Activated CD4-positive, alpha-beta T cell treated with anti-CD3 and anti-CD28 coated beads, Interleukin-2, amount 10 ng/mL, durations not matched to agents 7 days and 5 days (primary cell): ENCODE measurements at regions not wholly inside any gene's neighbourhood (a gene's known extent, or its start where the extent isn't known, plus 50 kb on each side); places are given as distances from the start of the nearest gene placed in this dataset.

Experiments
- CTCF ChIA-PET: fragments of 350-600 bp; sonication (Branson Sonifier 250); formaldehyde crosslinking; loops from one replicate; lab custom pipeline; 2021; ENCODE audit warnings: antibody characterized with exemption; lab: Charles Lee
- POLR2A ChIA-PET: fragments of 350-600 bp; sonication (Branson Sonifier 250); formaldehyde crosslinking; loops from one replicate; lab custom pipeline; 2021; ENCODE audit warnings: antibody characterized with exemption; lab: Charles Lee
- DNase-seq: peaks from one replicate; pipeline ENCODE4 v3.0.0-alpha.2; 2020
- H3K27ac Mint-ChIP-seq: one replicate; pipeline ENCODE4 v1.8.0; 2021; ENCODE audit warnings: mild to moderate bottlenecking, moderate library complexity, mixed read lengths
- H3K27me3 Mint-ChIP-seq: one replicate; pipeline ENCODE4 v1.8.0; 2021; ENCODE audit warnings: mixed read lengths
- H3K36me3 Mint-ChIP-seq: one replicate; pipeline ENCODE4 v1.8.0; 2021; ENCODE audit warnings: low read depth, mixed read lengths
- H3K4me1 Mint-ChIP-seq: one replicate; pipeline ENCODE4 v1.8.0; 2021; ENCODE audit warnings: mixed read lengths
- H3K4me3 Mint-ChIP-seq: one replicate; pipeline ENCODE4 v1.8.0; 2021; ENCODE audit warnings: mild to moderate bottlenecking, moderate library complexity, mixed read lengths
- H3K9me3 Mint-ChIP-seq: one replicate; pipeline ENCODE4 v1.8.0; 2021; ENCODE audit warnings: mixed read lengths

DNA sequence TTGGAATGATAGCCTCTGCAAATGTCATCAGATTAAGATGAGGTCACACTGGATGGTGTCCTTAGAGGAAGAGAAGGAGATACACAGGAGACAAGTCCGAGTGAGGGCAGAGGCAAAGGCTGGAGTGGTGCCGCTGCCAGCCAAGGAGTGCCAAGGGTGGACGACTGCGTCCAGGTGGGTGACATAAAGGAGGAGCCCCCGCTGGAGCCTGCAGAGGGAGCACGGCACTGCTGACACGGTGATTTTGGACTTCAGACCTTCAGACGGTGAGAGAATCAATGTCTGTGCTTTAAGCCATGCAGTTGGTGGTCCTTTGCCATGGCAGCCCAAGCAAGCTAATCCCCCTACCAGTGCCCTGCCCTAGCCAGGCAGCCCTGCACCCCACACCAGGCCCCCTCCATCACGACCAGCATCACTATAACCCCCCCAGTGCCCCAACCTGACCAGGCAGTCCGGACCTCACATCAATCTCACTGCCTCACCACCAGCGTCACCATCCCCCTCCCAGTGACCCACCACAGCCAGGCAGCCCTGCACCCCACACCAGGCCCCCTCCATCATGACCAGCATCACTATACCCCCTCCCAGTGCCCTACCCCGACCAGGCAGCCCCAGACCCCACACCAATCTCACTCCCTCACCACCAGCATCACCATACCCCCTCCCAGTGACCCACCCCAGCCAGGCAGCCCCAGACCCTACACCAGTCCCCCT is 130.0 kb downstream of the HMX1 start:
- no peak overlapping the region for H3K4me3 Mint-ChIP-seq
- H3K9me3 Mint-ChIP-seq, result peaks cover 6% of the 10 kb centered on the region
- H3K27ac Mint-ChIP-seq, result no peak overlapping the region
- DNase-seq, result no peak
- ChIA-PET POLR2A (no interaction called here), CTCF (no interaction called here)
- H3K36me3 Mint-ChIP-seq, result no peaks in the 10 kb centered on the region
- H3K4me1 Mint-ChIP-seq, result no peaks in the 10 kb centered on the region
- no peaks in the 10 kb centered on the region for H3K27me3 Mint-ChIP-seq

DNA sequence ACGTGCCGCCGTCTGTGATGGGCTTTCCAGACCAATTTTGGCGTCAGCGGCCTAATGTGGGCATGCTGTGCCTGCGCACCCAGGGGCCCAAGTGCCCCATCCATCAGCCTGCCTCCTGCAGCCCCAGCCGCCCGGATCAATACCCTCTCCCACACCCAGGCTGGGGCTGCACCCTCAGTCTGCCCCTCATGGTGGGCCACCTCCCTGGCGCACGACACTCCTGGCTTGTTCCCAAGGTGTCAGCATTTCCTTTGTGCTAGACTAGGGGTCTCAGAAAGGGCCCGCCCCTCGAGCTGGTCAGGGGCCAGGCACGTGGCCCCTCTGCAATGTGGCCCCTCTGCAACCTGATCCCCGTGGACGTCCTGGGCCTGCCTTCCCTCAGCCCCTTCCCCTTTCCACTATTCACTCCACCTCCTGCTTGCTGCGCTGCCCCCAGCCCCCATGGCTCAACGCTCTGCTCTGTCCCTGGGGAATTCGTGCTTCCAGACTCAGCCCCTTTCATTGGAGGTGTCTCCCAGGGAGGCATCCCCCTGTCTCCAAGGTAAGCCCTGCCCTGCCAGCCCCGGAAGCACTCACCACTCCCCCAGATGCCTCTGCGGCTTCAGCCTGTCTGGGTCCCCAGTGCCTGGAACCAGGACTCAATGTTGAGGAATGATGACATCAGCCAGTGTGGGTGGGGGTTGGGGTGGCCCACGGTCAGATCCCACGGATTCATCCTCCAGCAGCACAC is 130.8 kb downstream of the HMX1 start:
- no peak overlapping the region for H3K4me3 Mint-ChIP-seq
- H3K27ac Mint-ChIP-seq, result no peak overlapping the region
- no peaks in the 10 kb centered on the region for H3K36me3 Mint-ChIP-seq
- ChIA-PET CTCF (no interaction called here), POLR2A (no interaction called here)
- H3K4me1 Mint-ChIP-seq, result no peaks in the 10 kb centered on the region
- H3K27me3 Mint-ChIP-seq, result no peaks in the 10 kb centered on the region
- no peak for DNase-seq
- H3K9me3 Mint-ChIP-seq, result no peaks in the 10 kb centered on the region

DNA sequence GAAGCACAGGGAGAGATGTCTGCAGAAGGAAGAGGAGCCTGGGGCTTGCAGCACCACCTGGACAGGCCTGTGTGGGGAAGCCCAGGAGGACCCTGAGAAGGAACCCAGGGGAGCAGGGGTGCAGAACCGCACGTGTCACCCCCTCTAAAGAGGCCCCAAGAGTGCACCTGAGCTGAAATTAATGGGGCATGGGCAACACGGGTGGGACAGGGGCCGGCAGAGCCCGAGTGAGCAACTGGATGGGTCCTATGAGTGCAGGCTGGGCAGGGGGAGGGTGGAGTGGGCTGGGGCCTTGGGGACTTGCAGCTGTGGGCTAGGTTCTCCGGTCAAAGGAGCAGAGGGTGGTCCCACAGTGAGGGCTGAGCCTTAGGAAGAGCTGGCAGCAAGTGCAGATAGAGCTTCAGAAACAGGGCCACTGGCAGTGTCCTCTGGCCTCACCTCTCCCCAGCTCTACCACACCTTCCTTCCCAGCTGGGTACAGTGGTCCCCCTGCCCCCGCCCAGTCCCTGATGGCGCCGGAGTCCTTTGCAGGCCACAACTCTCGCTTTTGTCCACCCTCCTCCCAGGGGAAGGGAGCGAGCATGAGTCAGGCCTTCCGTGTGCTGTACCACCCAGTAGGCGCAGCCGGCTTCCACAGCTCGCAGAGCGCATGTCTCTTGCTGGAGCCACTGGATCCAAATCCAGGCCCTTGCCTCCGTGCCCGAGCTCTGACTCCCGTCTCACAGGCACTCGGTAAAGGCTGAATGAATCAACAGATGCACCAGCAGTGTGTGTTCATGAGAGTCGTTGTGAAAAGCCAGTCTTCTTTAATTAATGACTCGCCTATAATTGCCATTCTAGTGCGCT is 131.6 kb downstream of the HMX1 start:
- CTCF ChIA-PET, result no interaction called here
- Mint-ChIP-seq H3K27me3 (no peaks in the 10 kb centered on the region), H3K4me3 (no peak overlapping the region), H3K9me3 (no peaks in the 10 kb centered on the region), H3K36me3 (no peaks in the 10 kb centered on the region), H3K4me1 (no peaks in the 10 kb centered on the region), H3K27ac (no peak overlapping the region)
- POLR2A ChIA-PET, result no interaction called here
- no peak for DNase-seq

DNA sequence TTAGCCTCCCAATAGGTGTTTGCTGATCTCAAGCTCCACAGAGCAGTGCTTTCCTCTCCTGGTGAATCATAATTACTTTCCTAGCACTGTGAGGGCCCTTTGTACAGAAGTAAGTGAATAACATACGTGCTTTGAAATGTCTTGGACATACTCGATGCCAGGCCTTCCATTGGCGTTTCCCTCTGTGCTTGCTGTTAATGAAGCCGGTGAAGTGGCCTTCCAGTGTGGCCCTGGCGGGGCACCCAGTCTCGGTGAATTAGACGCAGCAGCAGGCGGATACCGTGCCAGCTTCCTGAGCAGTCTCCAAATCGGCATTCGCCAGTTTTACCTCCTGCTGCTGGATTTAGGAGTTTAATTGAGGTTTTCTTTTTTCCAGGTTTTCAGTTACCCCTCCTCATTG is 132.3 kb downstream of the HMX1 start:
- no peaks in the 10 kb centered on the region for H3K9me3 Mint-ChIP-seq
- CTCF ChIA-PET, result no interaction called here
- no peaks in the 10 kb centered on the region for H3K36me3 Mint-ChIP-seq
- no peaks in the 10 kb centered on the region for H3K27me3 Mint-ChIP-seq
- no peak overlapping the region for H3K27ac Mint-ChIP-seq
- H3K4me3 Mint-ChIP-seq, result no peak overlapping the region
- H3K4me1 Mint-ChIP-seq, result no peaks in the 10 kb centered on the region
- DNase-seq, result no peak
- POLR2A ChIA-PET, result no interaction called here

DNA sequence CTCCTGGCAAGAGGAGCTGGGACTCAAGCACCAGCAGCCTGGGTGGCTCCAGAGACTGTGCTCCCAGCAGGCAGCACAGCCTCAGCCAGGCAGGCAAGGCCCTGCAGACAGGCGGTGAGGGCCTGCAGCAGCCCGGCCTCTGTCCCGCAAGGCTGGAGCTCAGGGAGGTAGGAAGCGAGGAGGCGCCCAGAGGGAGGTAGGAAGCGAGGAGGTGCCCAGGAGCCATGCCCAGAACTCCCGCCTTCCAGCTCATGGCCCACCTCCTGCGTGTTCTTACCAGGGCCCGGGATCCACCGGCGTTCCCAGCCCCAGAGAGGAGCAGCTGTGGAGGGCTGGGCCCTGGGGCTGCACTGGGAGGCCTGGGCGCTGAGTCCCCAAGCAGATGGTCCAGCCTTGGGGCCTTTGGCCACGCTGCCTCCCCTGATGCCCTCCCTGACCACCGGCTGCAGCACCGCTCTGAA is 133.1 kb downstream of the HMX1 start:
- no peak for DNase-seq
- H3K27me3 Mint-ChIP-seq, result no peaks in the 10 kb centered on the region
- CTCF ChIA-PET, result no interaction called here
- H3K36me3 Mint-ChIP-seq, result no peaks in the 10 kb centered on the region
- POLR2A ChIA-PET, result no interaction called here
- H3K4me1 Mint-ChIP-seq, result no peaks in the 10 kb centered on the region
- no peak overlapping the region for H3K4me3 Mint-ChIP-seq
- H3K27ac Mint-ChIP-seq, result no peak overlapping the region
- H3K9me3 Mint-ChIP-seq, result peaks cover 2% of the 10 kb centered on the region

DNA sequence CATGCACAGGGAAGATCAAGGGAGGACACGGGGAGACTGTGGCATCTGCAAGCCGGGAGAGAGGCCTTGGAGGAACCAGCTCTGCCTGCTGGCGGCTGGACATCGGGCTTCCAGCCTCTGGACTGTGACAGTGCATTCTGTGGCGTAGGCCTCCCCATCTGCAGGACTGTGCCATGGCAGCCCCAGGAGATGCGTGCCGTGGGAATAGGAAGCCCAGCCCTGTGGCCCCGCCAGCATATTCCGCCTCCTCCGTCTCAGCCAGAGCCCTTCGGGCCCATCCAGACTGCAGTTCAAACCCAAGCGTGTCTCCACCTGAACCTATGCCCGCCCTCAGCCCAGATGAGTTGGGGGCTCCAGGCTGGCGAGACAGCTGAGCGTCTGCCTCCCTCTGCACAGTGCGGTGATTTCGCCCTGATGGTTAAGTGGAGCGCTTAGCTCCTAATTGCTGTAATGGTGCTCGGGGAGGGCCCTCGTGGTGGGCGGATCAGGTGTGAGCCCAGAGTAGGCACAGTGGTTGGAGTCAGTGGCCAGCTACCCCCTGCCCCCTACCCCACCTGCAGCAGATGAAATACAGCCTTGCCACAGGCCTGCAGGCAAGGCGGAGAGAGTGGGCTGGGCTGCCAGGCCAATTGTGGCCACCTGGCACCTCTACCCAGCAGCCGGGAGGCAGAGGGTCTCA is 133.9 kb downstream of the HMX1 start:
- Mint-ChIP-seq H3K9me3 (peaks cover 2% of the 10 kb centered on the region), H3K4me3 (no peak overlapping the region), H3K36me3 (no peaks in the 10 kb centered on the region), H3K4me1 (no peaks in the 10 kb centered on the region), H3K27me3 (no peaks in the 10 kb centered on the region), H3K27ac (no peak overlapping the region)
- DNase-seq, result no peak
- POLR2A ChIA-PET, result no interaction called here
- CTCF ChIA-PET, result no interaction called here

DNA sequence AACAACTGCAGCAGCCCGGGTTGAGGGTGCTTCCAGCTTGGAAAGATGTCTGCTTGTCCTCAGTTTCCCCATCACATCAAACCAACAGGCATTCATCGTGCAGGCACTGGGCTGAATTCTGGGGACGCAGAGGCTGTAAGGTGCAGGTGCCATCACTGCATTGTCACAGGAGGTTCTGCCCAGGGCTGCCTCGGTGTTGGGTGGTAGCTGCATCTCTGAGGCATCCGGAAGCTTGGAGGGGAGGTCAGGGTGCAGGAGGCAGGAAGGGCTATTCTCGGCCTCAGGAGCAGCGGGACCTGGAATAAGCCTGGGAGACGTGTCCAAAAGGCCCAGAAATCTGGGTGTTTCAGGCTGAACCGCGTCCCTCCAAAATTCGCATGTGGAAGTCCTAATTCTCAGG is 134.6 kb downstream of the HMX1 start:
- H3K36me3 Mint-ChIP-seq, result no peaks in the 10 kb centered on the region
- ChIA-PET POLR2A (no interaction called here), CTCF (no interaction called here)
- DNase-seq, result no peak
- H3K27ac Mint-ChIP-seq, result no peak overlapping the region
- H3K27me3 Mint-ChIP-seq, result no peaks in the 10 kb centered on the region
- H3K4me1 Mint-ChIP-seq, result no peaks in the 10 kb centered on the region
- no peak overlapping the region for H3K4me3 Mint-ChIP-seq
- peaks cover 2% of the 10 kb centered on the region for H3K9me3 Mint-ChIP-seq

DNA sequence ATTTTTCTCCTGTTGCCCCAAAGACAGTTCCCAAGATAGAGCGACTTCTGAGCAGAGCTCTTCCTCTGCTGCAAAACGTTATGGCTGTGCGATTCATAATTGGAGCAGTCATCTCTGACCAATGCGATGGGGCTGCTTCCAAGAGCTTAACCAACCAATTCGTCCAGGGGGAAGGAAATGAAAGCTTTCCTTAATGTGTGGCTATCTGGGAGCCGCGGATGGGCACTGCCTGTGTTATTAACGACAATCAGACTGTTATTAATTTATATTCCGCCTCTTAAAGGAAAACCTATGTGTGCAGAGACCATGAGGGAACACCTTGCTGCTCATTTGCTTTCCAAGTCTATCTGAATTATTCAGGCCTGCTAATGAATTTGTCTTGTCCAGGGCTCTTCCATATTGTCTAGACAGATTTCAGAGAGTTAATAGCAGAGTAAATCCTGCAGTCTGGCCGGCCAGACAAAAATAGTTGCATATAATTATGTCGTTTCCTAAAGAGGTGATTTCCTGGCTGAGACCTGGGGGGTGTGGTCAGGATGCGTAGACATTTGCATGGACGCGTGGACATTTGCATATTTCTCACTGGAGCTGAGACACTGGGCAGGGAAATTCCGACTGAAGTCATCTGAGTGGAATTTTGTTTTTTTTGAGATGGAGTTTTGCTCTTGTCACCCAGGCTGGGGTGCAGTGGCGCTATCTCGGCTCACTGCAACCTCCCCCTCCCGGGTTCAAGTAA is 135.4 kb downstream of the HMX1 start:
- no peak overlapping the region for H3K27ac Mint-ChIP-seq
- H3K4me1 Mint-ChIP-seq, result no peaks in the 10 kb centered on the region
- H3K27me3 Mint-ChIP-seq, result no peaks in the 10 kb centered on the region

DNA sequence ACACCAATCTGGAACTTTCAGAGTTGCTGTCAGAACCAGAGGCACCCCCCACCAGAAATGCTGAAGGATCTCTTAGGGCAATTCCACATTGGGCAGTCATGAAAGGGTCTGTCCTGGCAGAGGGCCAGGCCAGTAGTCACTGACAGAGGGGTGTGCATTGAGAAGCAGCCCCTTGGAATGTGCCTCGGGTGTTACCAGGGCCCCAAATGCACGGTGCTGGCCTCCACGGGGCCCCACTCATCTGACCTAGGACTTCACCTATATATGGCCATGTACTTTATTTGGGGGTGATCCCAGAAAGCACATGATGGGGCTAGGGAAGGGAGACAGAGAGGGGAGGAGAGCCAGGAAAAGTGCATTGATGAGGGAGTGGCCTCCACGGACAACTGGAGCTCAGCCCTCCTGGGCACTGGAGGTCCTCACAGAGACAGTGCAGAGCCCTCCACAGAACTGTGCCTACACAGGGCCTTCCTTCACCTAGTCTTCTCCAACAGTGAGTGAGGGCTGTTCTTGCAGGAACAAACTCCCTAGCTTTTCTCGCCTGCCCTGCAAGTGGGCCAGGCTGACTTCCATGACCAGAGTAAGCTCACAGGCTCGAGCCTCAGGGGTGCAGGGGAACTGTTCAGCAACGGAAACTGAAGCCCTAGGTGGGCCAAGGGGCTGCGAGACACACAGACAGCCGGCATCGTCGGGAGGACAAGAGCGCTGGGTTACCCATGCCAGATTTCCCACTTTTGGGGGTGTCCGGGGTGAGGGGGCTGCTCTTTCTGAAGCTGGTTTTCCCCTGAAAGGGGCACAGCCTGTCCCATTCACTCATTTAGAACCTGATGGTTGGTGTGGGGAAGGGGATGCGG is 136.2 kb downstream of the HMX1 start:
- H3K9me3 Mint-ChIP-seq, result peaks cover 2% of the 10 kb centered on the region
- no peak overlapping the region for H3K4me3 Mint-ChIP-seq
- no peak for DNase-seq
- H3K27me3 Mint-ChIP-seq, result no peaks in the 10 kb centered on the region
- H3K27ac Mint-ChIP-seq, result no peak overlapping the region
- no peaks in the 10 kb centered on the region for H3K36me3 Mint-ChIP-seq
- CTCF ChIA-PET, result no interaction called here
- POLR2A ChIA-PET, result no interaction called here
- no peaks in the 10 kb centered on the region for H3K4me1 Mint-ChIP-seq

More for the DNA sequence above, 135.4 kb downstream of the HMX1 start:
- no peak overlapping the region for H3K4me3 Mint-ChIP-seq
- H3K9me3 Mint-ChIP-seq, result peaks cover 2% of the 10 kb centered on the region
- no peak for DNase-seq
- no peaks in the 10 kb centered on the region for H3K36me3 Mint-ChIP-seq
- ChIA-PET POLR2A (no interaction called here), CTCF (no interaction called here)

DNA sequence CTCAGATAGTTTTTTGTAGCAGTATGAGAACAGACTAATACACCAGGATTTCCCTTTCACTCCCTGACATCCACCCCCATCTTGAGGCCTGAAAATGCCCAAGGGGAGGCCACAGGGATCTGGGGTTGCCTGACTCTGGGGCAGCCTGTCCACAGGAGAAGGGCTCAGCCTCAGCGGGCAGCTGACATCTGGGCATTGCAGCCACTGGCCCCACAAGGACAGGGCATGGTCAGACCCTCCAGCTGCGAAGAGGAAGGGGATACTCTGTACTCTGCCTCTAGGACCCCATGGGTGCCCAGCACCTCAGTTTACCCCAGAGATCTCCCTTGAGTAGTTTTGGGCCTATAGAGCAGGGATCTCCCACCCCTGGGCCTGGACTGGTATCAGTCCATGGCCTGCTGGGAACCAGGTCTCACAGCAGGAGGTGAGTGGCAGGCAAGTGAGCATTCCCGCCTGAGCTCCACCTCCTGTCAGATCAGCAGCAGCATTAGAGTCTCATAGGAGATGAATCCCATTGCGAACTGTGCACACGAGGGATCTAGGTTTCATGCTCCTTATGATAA is 138.9 kb downstream of the HMX1 start:
- Mint-ChIP-seq H3K27me3 (no peaks in the 10 kb centered on the region), H3K4me3 (no peak overlapping the region), H3K27ac (no peak overlapping the region), H3K9me3 (peaks cover 2% of the 10 kb centered on the region), H3K4me1 (peaks cover 1% of the 10 kb centered on the region), H3K36me3 (no peaks in the 10 kb centered on the region)
- no peak for DNase-seq
- ChIA-PET CTCF (no interaction called here), POLR2A (no interaction called here)

DNA sequence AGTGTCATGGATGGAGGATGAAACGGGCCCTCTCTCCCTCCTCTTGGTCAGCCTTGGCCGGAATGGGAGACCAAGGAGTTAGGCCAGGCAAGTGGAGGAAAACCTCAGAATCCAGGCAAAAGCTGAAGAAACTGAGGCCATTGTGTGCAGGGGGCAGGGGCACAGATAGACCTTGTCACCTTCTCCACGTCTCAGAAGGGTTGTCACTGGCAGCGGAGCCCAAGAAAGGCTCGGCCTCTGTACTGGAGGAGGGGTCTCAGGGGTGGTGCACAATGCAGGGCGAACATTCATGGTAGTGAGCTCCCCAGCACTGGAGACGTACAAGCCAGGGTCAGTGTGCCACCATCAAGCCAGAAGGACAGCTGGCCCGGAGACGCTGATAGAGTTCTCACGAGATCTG is 139.5 kb downstream of the CPZ start:
- peaks cover 2% of the 10 kb centered on the region for H3K9me3 Mint-ChIP-seq
- H3K27ac Mint-ChIP-seq, result no peak overlapping the region
- POLR2A ChIA-PET, result no interaction called here

More for the DNA sequence above, 139.5 kb downstream of the CPZ start:
- Mint-ChIP-seq H3K27me3 (no peaks in the 10 kb centered on the region), H3K36me3 (no peaks in the 10 kb centered on the region), H3K4me3 (no peak overlapping the region), H3K4me1 (peaks cover 1% of the 10 kb centered on the region)
- DNase-seq, result no peak
- CTCF ChIA-PET, result no interaction called here
